Astrocyte of the spinal cord (primary cell): ENCODE measurements at regions not wholly inside any gene's neighbourhood (a gene's known extent, or its start where the extent isn't known, plus 50 kb on each side); places are given as distances from the start of the nearest gene placed in this dataset.

Source experiments
- DNase-seq: peaks from one replicate; pipeline ENCODE4 v3.0.0; 2011; ENCODE audit warnings: low read depth, low spot score
- H3K4me3 ChIP-seq: 2 replicates; pipeline ENCODE4 v1.5.1; 2011; ENCODE audit warnings: low read depth, mild to moderate bottlenecking, low read length, moderate library complexity
- CTCF ChIP-seq: IDR thresholded peaks from 2 replicates; pipeline ENCODE4 v1.5.1; 2012; ENCODE audit warnings: low read depth, mild to moderate bottlenecking, low read length, inconsistent platforms
- in situ Hi-C: cut with HindIII; loops from 2 replicates; pipeline ENCODE4 v1.10.0; 2017; ENCODE audit warnings: low sequenced_read_pairs

GRCh38 chr16:60727851-60728250 lies 1308.4 kb downstream of the CDH8 start:
- DNase-seq = no peak
- in situ Hi-C loops = no loop called here
- no peak overlapping the region for H3K4me3 ChIP-seq
- no peak for TF ChIP-seq CTCF

- DNase-seq = no peak
- no peak for TF ChIP-seq CTCF
- in situ Hi-C loops = no loop called here
- no peak overlapping the region for H3K4me3 ChIP-seq
Measured at GRCh38 chr16:60720060-60720459, 1316.2 kb downstream of the CDH8 start.

GRCh38 chr16:60717808-60718207 lies 1318.4 kb downstream of the CDH8 start:
- no peak for DNase-seq
- in situ Hi-C loops = no loop called here
- no peak for TF ChIP-seq CTCF
- no peak overlapping the region for H3K4me3 ChIP-seq

- in situ Hi-C loops = no loop called here
- no peak for TF ChIP-seq CTCF
- no peak for DNase-seq
- H3K4me3 ChIP-seq = no peak overlapping the region
Measured at GRCh38 chr16:60712144-60712543, 1324.1 kb downstream of the CDH8 start.

GRCh38 chr16:60704726-60705125 lies 1331.5 kb downstream of the CDH8 start:
- no peak overlapping the region for H3K4me3 ChIP-seq
- in situ Hi-C loops = no loop called here
- DNase-seq = no peak
- no peak for TF ChIP-seq CTCF

GRCh38 chr16:60703096-60703495 lies 1333.1 kb downstream of the CDH8 start:
- in situ Hi-C loops = no loop called here
- DNase-seq = no peak
- TF ChIP-seq CTCF = no peak
- H3K4me3 ChIP-seq = no peak overlapping the region

GRCh38 chr16:60686824-60687223 lies 1349.4 kb downstream of the CDH8 start:
- DNase-seq = no peak
- no peak overlapping the region for H3K4me3 ChIP-seq
- in situ Hi-C loops = no loop called here
- TF ChIP-seq CTCF = no peak
